GM23248 (cell line): ENCODE measurements at regions not wholly inside any gene's neighbourhood (a gene's known extent, or its start where the extent isn't known, plus 50 kb on each side); places are given as distances from the start of the nearest gene placed in this dataset.

Experiments used
- DNase-seq: peaks from one replicate; pipeline ENCODE4 v3.0.0-alpha.2; 2015
- H2AFZ ChIP-seq: fragments of 200-600 bp; sonication (generic); 2 replicates; pipeline ENCODE4 v1.6.1; 2016; ENCODE audit warnings: antibody characterized with exemption
- H3F3A ChIP-seq: fragments of 200-600 bp; sonication (generic); 2 replicates; pipeline ENCODE4 v1.6.1; 2016; ENCODE audit warnings: mild to moderate bottlenecking, antibody characterized with exemption, mixed run types; ENCODE audit not compliant: insufficient read depth
- H3K27ac ChIP-seq: fragments of 200-600 bp; sonication (generic); 2 replicates; pipeline ENCODE4 v1.5.1; 2016; ENCODE audit warnings: mild to moderate bottlenecking
- H3K27me3 ChIP-seq: fragments of 200-600 bp; sonication (generic); replicated peaks from 2 replicates; pipeline ENCODE4 v1.6.1; 2016; ENCODE audit warnings: mild to moderate bottlenecking; ENCODE audit not compliant: insufficient read depth
- H3K36me3 ChIP-seq: fragments of 200-600 bp; sonication (generic); 2 replicates; pipeline ENCODE4 v1.6.1; 2016; ENCODE audit warnings: low read depth, mild to moderate bottlenecking
- H3K4me1 ChIP-seq: fragments of 200-600 bp; sonication (generic); 2 replicates; pipeline ENCODE4 v1.6.1; 2016; ENCODE audit warnings: mild to moderate bottlenecking; ENCODE audit not compliant: insufficient read depth
- H3K4me2 ChIP-seq: fragments of 200-600 bp; sonication (generic); one replicate; pipeline ENCODE4 v1.6.1; 2016; ENCODE audit warnings: mild to moderate bottlenecking; ENCODE audit not compliant: unreplicated experiment
- H3K4me3 ChIP-seq: fragments of 200-600 bp; sonication (generic); 2 replicates; pipeline ENCODE4 v1.5.1; 2016; ENCODE audit warnings: mild to moderate bottlenecking
- H3K79me2 ChIP-seq: fragments of 200-600 bp; sonication (generic); 2 replicates; pipeline ENCODE4 v1.6.1; 2016; ENCODE audit warnings: mild to moderate bottlenecking; ENCODE audit not compliant: insufficient read depth
- H3K9ac ChIP-seq: fragments of 200-600 bp; sonication (generic); 2 replicates; pipeline ENCODE4 v1.6.1; 2016; ENCODE audit warnings: mild to moderate bottlenecking
- H3K9me2 ChIP-seq: fragments of 200-600 bp; sonication (generic); 2 replicates; pipeline ENCODE4 v1.6.1; 2016; ENCODE audit warnings: mixed run types, mild to moderate bottlenecking, moderate library complexity; ENCODE audit not compliant: insufficient read depth
- H3K9me3 ChIP-seq: fragments of 200-600 bp; sonication (generic); one replicate; pipeline ENCODE4 v1.6.1; 2017; ENCODE audit warnings: low read depth
- H4K20me1 ChIP-seq: fragments of 200-600 bp; sonication (generic); 2 replicates; pipeline ENCODE4 v1.6.0; 2016; ENCODE audit not compliant: insufficient read depth
- EZH2 ChIP-seq: fragments of 200-600 bp; sonication (generic); IDR thresholded peaks from 2 replicates; pipeline ENCODE4 v1.6.1; 2018; ENCODE audit warnings: antibody characterized with exemption, mild to moderate bottlenecking; ENCODE audit not compliant: insufficient read depth, poor library complexity, severe bottlenecking
- EZH2phosphoT487 ChIP-seq: fragments of 200-600 bp; sonication (generic); IDR thresholded peaks from 2 replicates; pipeline ENCODE4 v1.6.1; 2018; ENCODE audit warnings: antibody characterized with exemption, moderate library complexity, mild to moderate bottlenecking, low read depth; ENCODE audit not compliant: insufficient read depth
- WGBS, 2 experiments: methylation state at CpG; one replicate each; pipeline ENCODE4 v1.1.6; 2015 to 2017; ENCODE audit warnings: low lambda C conversion rate in 2 of 2, low coverage in 1 of 2; ENCODE audit errors: missing lambda C conversion rate in 2 of 2; 5-methylcytosine and 5-hydroxymethylcytosine counted together
- in situ Hi-C: fragments of 300-500 bp; cut with MboI; formaldehyde crosslinking; loops from 2 replicates; pipeline ENCODE4 v1.15.0; 2020

GRCh38 chr10:105370692-105371091 is 729.6 kb downstream of the SORCS3 start:
- H3K4me3 ChIP-seq = no peak overlapping the region
- H3K27ac ChIP-seq = no peak overlapping the region
- no peaks in the 10 kb centered on the region for H3K4me1 ChIP-seq
- TF ChIP-seq EZH2phosphoT487 (no peak), EZH2 (no peak)
- H3K4me2 ChIP-seq = no peak overlapping the region
- no peak for DNase-seq
- WGBS, 2 experiments = 12 to 22% methylated on average over 5 of the region's 5 CpGs
- H3F3A ChIP-seq = no peaks in the 10 kb centered on the region
- no peaks in the 10 kb centered on the region for H3K27me3 ChIP-seq
- H3K9ac ChIP-seq = no peak overlapping the region
- H3K36me3 ChIP-seq = no peaks in the 10 kb centered on the region
- H3K9me2 ChIP-seq = no peaks in the 10 kb centered on the region
- in situ Hi-C loops = no loop called here
- H3K9me3 ChIP-seq = no peaks in the 10 kb centered on the region
- no peaks in the 10 kb centered on the region for H4K20me1 ChIP-seq
- no peak overlapping the region for H2AFZ ChIP-seq
- no peaks in the 10 kb centered on the region for H3K79me2 ChIP-seq

- Histone ChIP-seq H4K20me1 (no peaks in the 10 kb centered on the region), H3K9me2 (no peaks in the 10 kb centered on the region), H2AFZ (no peak overlapping the region), H3K27ac (no peak overlapping the region), H3F3A (no peaks in the 10 kb centered on the region), H3K9me3 (peaks cover 3% of the 10 kb centered on the region), H3K36me3 (no peaks in the 10 kb centered on the region), H3K4me3 (no peak overlapping the region), H3K4me1 (no peaks in the 10 kb centered on the region), H3K4me2 (no peak overlapping the region), H3K79me2 (no peaks in the 10 kb centered on the region), H3K9ac (no peak overlapping the region), H3K27me3 (no peaks in the 10 kb centered on the region)
- 15 to 18% methylated on average over 3 of the region's 3 CpGs for WGBS, 2 experiments
- no peak for TF ChIP-seq EZH2phosphoT487
- no peak for TF ChIP-seq EZH2
- in situ Hi-C loops = no loop called here
- DNase-seq = no peak
Observed at GRCh38 chr10:105359708-105360107, 718.6 kb downstream of the SORCS3 start.

GRCh38 chr10:105358911-105359310 is 717.8 kb downstream of the SORCS3 start:
- Histone ChIP-seq H4K20me1 (no peaks in the 10 kb centered on the region), H3K27ac (no peak overlapping the region), H3F3A (no peaks in the 10 kb centered on the region), H3K4me1 (no peaks in the 10 kb centered on the region), H3K9me3 (peaks cover 3% of the 10 kb centered on the region), H3K4me3 (no peak overlapping the region), H3K4me2 (no peak overlapping the region), H3K9ac (no peak overlapping the region), H3K79me2 (no peaks in the 10 kb centered on the region), H3K9me2 (no peaks in the 10 kb centered on the region), H3K36me3 (no peaks in the 10 kb centered on the region), H2AFZ (no peak overlapping the region), H3K27me3 (no peaks in the 10 kb centered on the region)
- WGBS, 2 experiments = 23 to 33% methylated on average over 2 of the region's 2 CpGs
- no peak for DNase-seq
- no peak for TF ChIP-seq EZH2phosphoT487
- TF ChIP-seq EZH2 = no peak
- in situ Hi-C loops = no loop called here

DNA sequence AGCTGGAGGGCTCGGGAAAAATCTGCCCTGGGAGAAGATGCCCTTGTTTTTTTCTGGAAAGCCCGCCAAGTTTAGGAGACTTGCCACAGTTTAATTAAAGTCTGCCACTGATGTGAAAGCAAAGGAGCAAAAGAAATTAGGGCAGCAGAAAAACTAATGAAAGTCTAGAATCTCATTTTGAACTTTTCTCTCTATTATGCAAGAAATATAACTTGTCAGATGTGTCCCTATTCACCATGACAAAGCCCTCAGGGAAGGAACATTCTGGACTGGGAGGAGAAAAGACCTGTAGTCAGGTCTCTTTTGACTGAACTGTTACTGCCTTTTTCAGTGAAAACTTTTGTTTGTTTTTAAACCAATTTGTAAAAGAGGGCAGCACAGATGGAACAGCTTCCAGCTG is 715.5 kb downstream of the SORCS3 start:
- Histone ChIP-seq H3F3A (no peaks in the 10 kb centered on the region), H3K27me3 (no peaks in the 10 kb centered on the region), H3K4me1 (no peaks in the 10 kb centered on the region), H3K9me3 (no peaks in the 10 kb centered on the region), H3K4me3 (no peak overlapping the region), H2AFZ (no peak overlapping the region), H3K9me2 (no peaks in the 10 kb centered on the region), H3K27ac (no peak overlapping the region), H3K9ac (no peak overlapping the region), H3K79me2 (no peaks in the 10 kb centered on the region), H3K4me2 (no peak overlapping the region), H4K20me1 (no peaks in the 10 kb centered on the region), H3K36me3 (no peaks in the 10 kb centered on the region)
- WGBS, 2 experiments = 2 to 9% methylated on average over 2 of the region's 2 CpGs
- no peak for TF ChIP-seq EZH2phosphoT487
- no peak for TF ChIP-seq EZH2
- in situ Hi-C loops = no loop called here
- no peak for DNase-seq

DNA sequence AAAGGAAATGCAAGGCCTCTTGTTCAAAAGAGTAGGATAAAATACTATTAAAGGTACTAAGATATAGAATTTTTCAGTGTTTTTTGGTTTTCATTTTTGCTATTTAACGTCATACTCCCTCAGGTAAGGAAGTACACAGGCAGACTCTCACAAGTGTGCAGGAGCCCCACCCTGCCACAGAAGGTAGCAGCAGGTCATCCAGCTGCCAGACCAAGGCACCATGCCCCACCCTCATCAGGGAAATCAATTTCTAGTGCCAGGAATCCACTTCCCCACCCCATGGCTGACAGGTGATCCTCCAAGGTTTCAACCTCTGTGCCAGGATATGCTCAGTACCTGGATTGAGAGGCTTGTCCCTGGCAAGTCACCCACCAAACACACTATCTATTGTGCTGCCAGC is 712.9 kb downstream of the SORCS3 start:
- Histone ChIP-seq H4K20me1 (no peaks in the 10 kb centered on the region), H3K9me2 (no peaks in the 10 kb centered on the region), H3K9me3 (no peaks in the 10 kb centered on the region), H3K4me3 (no peak overlapping the region), H3K4me2 (no peak overlapping the region), H3K79me2 (no peaks in the 10 kb centered on the region), H2AFZ (no peak overlapping the region), H3K4me1 (no peaks in the 10 kb centered on the region), H3K9ac (no peak overlapping the region), H3F3A (no peaks in the 10 kb centered on the region), H3K27ac (no peak overlapping the region), H3K27me3 (no peaks in the 10 kb centered on the region), H3K36me3 (no peaks in the 10 kb centered on the region)
- TF ChIP-seq EZH2phosphoT487 (no peak), EZH2 (no peak)
- 13 to 23% methylated on average over 1 of the region's 1 CpG for WGBS, 2 experiments
- in situ Hi-C loops = no loop called here
- DNase-seq = no peak
